Panc1 (cell line): ENCODE measurements at regions not wholly inside any gene's neighbourhood (a gene's known extent, or its start where the extent isn't known, plus 50 kb on each side); places are given as distances from the start of the nearest gene placed in this dataset.
"Not testable (repeated sequence)": the region's sequence is repeated elsewhere in the genome, so short reads cannot be mapped to it uniquely, and the experiment has no call there.

ENCODE experiments used
- CTCF ChIP-seq: fragments of 450-650 bp; IDR thresholded peaks from 2 replicates; pipeline ENCODE4 v1.5.1; 2017; ENCODE audit warnings: mild to moderate bottlenecking
- POLR2AphosphoS5 ChIP-seq: IDR thresholded peaks from 2 replicates; pipeline ENCODE4 v1.6.1; 2012; ENCODE audit warnings: mild to moderate bottlenecking, low read depth, low read length, moderate library complexity
- REST ChIP-seq, 2 experiments: IDR thresholded peaks; 2 replicates each; pipeline ENCODE4 v1.6.1; 2011 to 2012; ENCODE audit warnings: low read depth in 2 of 2, control low read depth in 1 of 2, low read length in 1 of 2, mild to moderate bottlenecking in 1 of 2, moderate library complexity in 1 of 2; ENCODE audit not compliant: insufficient read depth in 1 of 2
- TCF7L2 ChIP-seq: IDR thresholded peaks from 2 replicates; pipeline ENCODE4 v1.6.1; 2011; ENCODE audit warnings: mild to moderate bottlenecking, low read depth, low read length, inconsistent platforms

DNA sequence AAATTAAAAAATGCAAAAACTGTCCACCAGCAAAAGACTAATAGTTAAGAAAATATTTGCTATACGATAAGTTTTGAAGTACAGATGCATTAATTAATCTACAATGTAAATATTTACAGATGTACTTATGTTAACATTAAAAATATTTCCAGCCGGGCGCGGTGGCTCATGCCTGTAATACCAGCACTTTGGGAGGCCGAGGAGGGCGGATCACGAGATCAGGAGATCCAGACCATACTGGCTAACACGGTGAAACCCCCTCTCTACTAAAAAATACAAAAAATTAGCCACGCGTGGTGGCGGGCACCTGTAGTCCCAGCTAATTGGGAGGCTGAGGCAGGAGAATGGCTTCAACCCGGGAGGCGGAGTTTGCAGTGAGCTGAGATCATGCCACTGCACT, 982.8 kb downstream of the SLC6A15 start:
- not testable (repeated sequence) for TF ChIP-seq CTCF; REST (IDR thresholded peaks at IDR 0.05; ENCODE audit: insufficient read depth in 1 of 2, low read depth in 2 of 2, low read length in 1 of 2); POLR2AphosphoS5; TCF7L2
